RWPE2 (cell line): ENCODE measurements at regions not wholly inside any gene's neighbourhood (a gene's known extent, or its start where the extent isn't known, plus 50 kb on each side); places are given as distances from the start of the nearest gene placed in this dataset.

Experiments
- ATAC-seq: fragments of 200-7000 bp; cut with Tn5 transposase; 3 replicates; pipeline ENCODE4 v1.9.1; 2021; ENCODE audit warnings: low read depth
- DNase-seq: peaks from one replicate; pipeline ENCODE4 v3.0.0-alpha.2; 2020; ENCODE audit warnings: low spot score
- H3K27ac ChIP-seq: fragments of 450-650 bp; 2 replicates; pipeline ENCODE4 v1.5.1; 2017; ENCODE audit warnings: mild to moderate bottlenecking; ENCODE audit not compliant: poor library complexity, severe bottlenecking
- H3K27me3 ChIP-seq: fragments of 250-450 bp; sonication (Bioruptor Pico); 2 replicates; pipeline ENCODE4 v1.5.1; 2021; ENCODE audit warnings: mild to moderate bottlenecking, moderate library complexity; ENCODE audit not compliant: insufficient read depth, poor library complexity, severe bottlenecking
- H3K36me3 ChIP-seq: fragments of 250-450 bp; sonication (Bioruptor Pico); 2 replicates; pipeline ENCODE4 v1.5.1; 2020; ENCODE audit warnings: low read depth, mild to moderate bottlenecking, moderate library complexity
- H3K4me1 ChIP-seq: fragments of 250-450 bp; sonication (Bioruptor Pico); 2 replicates; pipeline ENCODE4 v1.5.1; 2021; ENCODE audit warnings: mild to moderate bottlenecking, moderate library complexity; ENCODE audit not compliant: insufficient read depth, poor library complexity, severe bottlenecking
- H3K4me3 ChIP-seq: fragments of 250-450 bp; sonication (Bioruptor Pico); 2 replicates; pipeline ENCODE4 v1.5.1; 2021; ENCODE audit warnings: mild to moderate bottlenecking, moderate library complexity; ENCODE audit not compliant: severe bottlenecking
- H3K9me3 ChIP-seq: fragments of 250-450 bp; sonication (Bioruptor Pico); 2 replicates; pipeline ENCODE4 v1.5.1; 2021; ENCODE audit warnings: mild to moderate bottlenecking, moderate library complexity; ENCODE audit not compliant: severe bottlenecking
- CTCF ChIP-seq: fragments of 450-650 bp; IDR thresholded peaks from one replicate; pipeline ENCODE4 v1.5.1; 2017; ENCODE audit warnings: mild to moderate bottlenecking, moderate library complexity; ENCODE audit not compliant: poor library complexity, severe bottlenecking

- ATAC-seq = no peak
- Histone ChIP-seq H3K36me3 (no peaks in the 10 kb centered on the region), H3K27me3 (no peaks in the 10 kb centered on the region), H3K4me1 (no peaks in the 10 kb centered on the region), H3K9me3 (no peaks in the 10 kb centered on the region), H3K4me3 (no peak overlapping the region), H3K27ac (no peak overlapping the region)
- DNase-seq = no peak
- TF ChIP-seq CTCF = no peak
Measured at GRCh38 chr7:131131746-131132431, 195.8 kb upstream of the MKLN1 start.

DNA sequence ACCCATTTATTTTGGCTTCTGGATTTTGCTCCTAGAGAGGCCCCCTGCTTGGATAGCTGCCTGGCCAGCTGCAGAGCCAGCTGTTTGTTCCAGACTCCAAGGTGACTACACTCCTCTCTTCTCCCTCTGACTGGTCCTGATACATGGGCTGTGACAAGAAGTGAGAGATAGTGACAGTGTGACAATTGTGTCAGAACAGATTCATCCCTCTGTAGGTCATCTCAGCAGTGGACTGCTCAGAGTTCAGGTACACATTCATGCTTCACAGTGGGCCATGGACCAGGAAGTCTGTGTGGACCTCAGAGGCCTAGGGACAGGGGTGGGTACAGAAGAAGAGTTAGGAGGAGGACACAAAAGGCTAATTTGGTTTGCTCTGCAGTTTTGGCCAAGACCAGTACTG lies 188.2 kb upstream of the MKLN1 start:
- H3K36me3 ChIP-seq = no peaks in the 10 kb centered on the region
- H3K4me3 ChIP-seq = no peak overlapping the region
- H3K27ac ChIP-seq = no peak overlapping the region
- no peaks in the 10 kb centered on the region for H3K27me3 ChIP-seq
- no peak for ATAC-seq
- no peak for TF ChIP-seq CTCF
- no peaks in the 10 kb centered on the region for H3K4me1 ChIP-seq
- no peak for DNase-seq
- no peaks in the 10 kb centered on the region for H3K9me3 ChIP-seq

- Histone ChIP-seq H3K27me3 (no peaks in the 10 kb centered on the region), H3K36me3 (no peaks in the 10 kb centered on the region), H3K4me3 (no peak overlapping the region), H3K4me1 (peaks cover 13% of the 10 kb centered on the region), H3K9me3 (no peaks in the 10 kb centered on the region), H3K27ac (no peak overlapping the region)
- TF ChIP-seq CTCF = no peak
- DNase-seq (no peak), ATAC-seq (no peak)
Measured at GRCh38 chr7:131141443-131141967, 186.2 kb upstream of the MKLN1 start.

GRCh38 chr7:131143869-131144268 lies 183.8 kb upstream of the MKLN1 start:
- DNase-seq (no peak), ATAC-seq (no peak)
- H3K27ac ChIP-seq = no peak overlapping the region
- no peak for TF ChIP-seq CTCF
- H3K9me3 ChIP-seq = no peaks in the 10 kb centered on the region
- peaks cover 13% of the 10 kb centered on the region for H3K4me1 ChIP-seq
- H3K4me3 ChIP-seq = no peak overlapping the region
- no peaks in the 10 kb centered on the region for H3K36me3 ChIP-seq
- H3K27me3 ChIP-seq = no peaks in the 10 kb centered on the region

GRCh38 chr7:131145026-131145425 lies 182.7 kb upstream of the MKLN1 start:
- Histone ChIP-seq H3K36me3 (no peaks in the 10 kb centered on the region), H3K4me1 (peaks cover 13% of the 10 kb centered on the region), H3K27me3 (no peaks in the 10 kb centered on the region), H3K4me3 (no peak overlapping the region), H3K9me3 (no peaks in the 10 kb centered on the region), H3K27ac (peak overlapping the region; percentile 46)
- peak; percentile 95 for ATAC-seq
- TF ChIP-seq CTCF = no peak
- DNase-seq = no peak
